OCI-LY1 (cell line): ENCODE measurements at regions not wholly inside any gene's neighbourhood (a gene's known extent, or its start where the extent isn't known, plus 50 kb on each side); places are given as distances from the start of the nearest gene placed in this dataset.

Source experiments
- H2AFZ ChIP-seq: fragments of 200-600 bp; sonication (generic), shearing (Covaris generic); 2 replicates; pipeline ENCODE4 v1.6.0; 2014; ENCODE audit warnings: antibody characterized with exemption, mild to moderate bottlenecking, low read length
- H3F3A ChIP-seq: fragments of 200-600 bp; sonication (generic), shearing (Covaris generic); 2 replicates; pipeline ENCODE4 v1.6.0; 2014; ENCODE audit warnings: mild to moderate bottlenecking, antibody characterized with exemption, low read length, moderate library complexity; ENCODE audit not compliant: insufficient read depth
- H3K27ac ChIP-seq: fragments of 200-600 bp; sonication (generic); 2 replicates; pipeline ENCODE4 v1.5.1; 2014; ENCODE audit warnings: low read length, mixed run types, mild to moderate bottlenecking, low read depth; ENCODE audit not compliant: poor library complexity, severe bottlenecking
- H3K27me3 ChIP-seq: fragments of 200-600 bp; sonication (generic); 2 replicates; pipeline ENCODE4 v1.6.0; 2014; ENCODE audit warnings: antibody characterized with exemption, mild to moderate bottlenecking, low read length, moderate library complexity; ENCODE audit not compliant: insufficient read depth
- H3K36me3 ChIP-seq: fragments of 200-600 bp; sonication (generic); 2 replicates; pipeline ENCODE4 v1.6.1; 2014; ENCODE audit warnings: mild to moderate bottlenecking, antibody characterized with exemption, low read length, moderate library complexity, mixed read lengths; ENCODE audit not compliant: insufficient read depth
- H3K4me1 ChIP-seq: fragments of 200-600 bp; sonication (generic); 2 replicates; pipeline ENCODE4 v1.5.1; 2014; ENCODE audit warnings: mild to moderate bottlenecking, low read length, moderate library complexity; ENCODE audit not compliant: insufficient read depth, severe bottlenecking
- H3K4me2 ChIP-seq: fragments of 200-600 bp; sonication (generic), shearing (Covaris generic); 2 replicates; pipeline ENCODE4 v1.6.1; 2014; ENCODE audit warnings: low read length
- H3K4me3 ChIP-seq: fragments of 200-600 bp; sonication (generic); 2 replicates; pipeline ENCODE4 v1.5.1; 2014; ENCODE audit warnings: low read length, low read depth, mild to moderate bottlenecking, mixed read lengths; ENCODE audit not compliant: poor library complexity, severe bottlenecking
- H3K79me2 ChIP-seq: fragments of 200-600 bp; shearing (Covaris generic); 2 replicates; pipeline ENCODE4 v1.6.1; 2016; ENCODE audit warnings: mixed run types, low read length, mixed read lengths; ENCODE audit not compliant: insufficient read depth
- H3K9ac ChIP-seq: fragments of 200-600 bp; sonication (generic), shearing (Covaris generic); 2 replicates; pipeline ENCODE4 v1.6.1; 2014; ENCODE audit warnings: mild to moderate bottlenecking, low read length, mixed read lengths
- H3K9me2 ChIP-seq: fragments of 200-600 bp; sonication (generic), shearing (Covaris generic); 2 replicates; pipeline ENCODE4 v1.6.1; 2014; ENCODE audit warnings: low read depth, mild to moderate bottlenecking, low read length, mixed read lengths
- H3K9me3 ChIP-seq: fragments of 200-600 bp; shearing (Covaris generic); 2 replicates; pipeline ENCODE4 v1.6.1; 2014; ENCODE audit warnings: low read length, mixed read lengths
- H4K20me1 ChIP-seq: fragments of 200-600 bp; sonication (generic), shearing (Covaris generic); 2 replicates; pipeline ENCODE4 v1.6.0; 2016; ENCODE audit warnings: mild to moderate bottlenecking, low read length; ENCODE audit not compliant: insufficient read depth
- EZH2 ChIP-seq: fragments of 200-600 bp; sonication (generic), shearing (Covaris generic); IDR thresholded peaks from 2 replicates; pipeline ENCODE4 v1.8.0; 2017; ENCODE audit warnings: borderline replicate concordance, mixed run types, mild to moderate bottlenecking, antibody characterized with exemption, low read length, moderate library complexity, mixed read lengths
- TF ChIP-seq, protein P1 (sequence below): fragments of 200-600 bp; sonication (generic), shearing (Covaris generic); IDR thresholded peaks from 2 replicates; pipeline ENCODE4 v1.5.1; 2017; ENCODE audit warnings: mild to moderate bottlenecking, antibody characterized with exemption, low read length, moderate library complexity, mixed read lengths

DNA sequence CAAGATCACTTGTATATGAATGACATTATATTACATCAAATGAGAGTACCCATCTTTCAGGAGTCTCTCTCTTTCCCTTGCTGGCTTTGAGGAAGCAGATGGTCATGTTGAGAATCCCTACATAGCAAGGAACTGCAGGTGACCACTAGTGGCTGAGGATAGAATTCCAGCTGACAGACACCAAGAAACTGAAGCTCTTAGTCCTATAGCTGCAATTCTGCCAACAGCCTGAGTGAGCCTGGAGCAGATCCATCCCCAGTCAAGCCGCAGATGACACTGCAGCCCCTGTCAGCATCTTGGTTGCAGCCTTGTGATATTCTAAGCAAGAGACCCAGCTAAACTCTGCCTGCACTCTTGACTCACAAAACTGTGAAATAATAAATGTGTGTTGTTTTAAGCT, 531.5 kb downstream of the CSNK1G3 start:
- Histone ChIP-seq H3K36me3 (no peaks in the 10 kb centered on the region), H3F3A (no peaks in the 10 kb centered on the region), H3K9me3 (0 out of 2 replicates have a peak, but pooled peaks cover 2% of the 10 kb centered on the region), H3K4me3 (no peak overlapping the region), H3K4me1 (peaks cover 13% of the 10 kb centered on the region), H3K9me2 (no peaks in the 10 kb centered on the region), H4K20me1 (no peaks in the 10 kb centered on the region), H3K27me3 (no peaks in the 10 kb centered on the region), H3K4me2 (no peak overlapping the region), H3K27ac (no peak overlapping the region), H3K9ac (no peak overlapping the region), H3K79me2 (no peaks in the 10 kb centered on the region), H2AFZ (no peak overlapping the region)
- TF ChIP-seq, protein P1, sequence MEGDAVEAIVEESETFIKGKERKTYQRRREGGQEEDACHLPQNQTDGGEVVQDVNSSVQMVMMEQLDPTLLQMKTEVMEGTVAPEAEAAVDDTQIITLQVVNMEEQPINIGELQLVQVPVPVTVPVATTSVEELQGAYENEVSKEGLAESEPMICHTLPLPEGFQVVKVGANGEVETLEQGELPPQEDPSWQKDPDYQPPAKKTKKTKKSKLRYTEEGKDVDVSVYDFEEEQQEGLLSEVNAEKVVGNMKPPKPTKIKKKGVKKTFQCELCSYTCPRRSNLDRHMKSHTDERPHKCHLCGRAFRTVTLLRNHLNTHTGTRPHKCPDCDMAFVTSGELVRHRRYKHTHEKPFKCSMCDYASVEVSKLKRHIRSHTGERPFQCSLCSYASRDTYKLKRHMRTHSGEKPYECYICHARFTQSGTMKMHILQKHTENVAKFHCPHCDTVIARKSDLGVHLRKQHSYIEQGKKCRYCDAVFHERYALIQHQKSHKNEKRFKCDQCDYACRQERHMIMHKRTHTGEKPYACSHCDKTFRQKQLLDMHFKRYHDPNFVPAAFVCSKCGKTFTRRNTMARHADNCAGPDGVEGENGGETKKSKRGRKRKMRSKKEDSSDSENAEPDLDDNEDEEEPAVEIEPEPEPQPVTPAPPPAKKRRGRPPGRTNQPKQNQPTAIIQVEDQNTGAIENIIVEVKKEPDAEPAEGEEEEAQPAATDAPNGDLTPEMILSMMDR: peak; percentile 26; the same call in 1 of the 2 replicates
- TF ChIP-seq EZH2: no peak

DNA sequence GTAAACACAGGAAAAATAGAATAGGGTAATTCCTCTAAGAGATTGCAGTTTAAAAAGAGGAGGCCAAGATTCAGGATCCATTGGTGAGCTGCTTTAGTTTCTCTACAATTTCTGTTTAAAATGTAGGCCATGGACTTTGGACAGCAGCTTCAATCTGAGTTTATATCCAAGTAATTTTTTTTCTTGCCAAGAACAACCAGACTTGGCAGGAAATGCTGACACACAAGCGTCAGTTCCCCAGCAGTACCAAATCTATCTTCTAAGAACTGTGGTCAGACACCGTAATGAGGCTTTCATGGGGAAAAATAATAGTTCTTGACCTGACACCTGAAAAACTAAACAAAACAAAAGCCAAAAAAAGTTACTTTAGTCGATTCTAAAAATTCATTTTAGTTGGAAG, 528.8 kb downstream of the CSNK1G3 start:
- Histone ChIP-seq H3F3A (no peaks in the 10 kb centered on the region), H3K9me2 (no peaks in the 10 kb centered on the region), H3K4me1 (peaks cover 21% of the 10 kb centered on the region), H3K27ac (no peak overlapping the region), H3K79me2 (no peaks in the 10 kb centered on the region), H3K4me2 (no peak overlapping the region), H3K27me3 (no peaks in the 10 kb centered on the region), H3K9me3 (0 out of 2 replicates have a peak, but pooled peaks cover 2% of the 10 kb centered on the region), H4K20me1 (no peaks in the 10 kb centered on the region), H3K4me3 (no peak overlapping the region), H3K9ac (no peak overlapping the region), H3K36me3 (no peaks in the 10 kb centered on the region), H2AFZ (no peak overlapping the region)
- no peak for TF ChIP-seq EZH2
- TF ChIP-seq, protein P1: no peak

DNA sequence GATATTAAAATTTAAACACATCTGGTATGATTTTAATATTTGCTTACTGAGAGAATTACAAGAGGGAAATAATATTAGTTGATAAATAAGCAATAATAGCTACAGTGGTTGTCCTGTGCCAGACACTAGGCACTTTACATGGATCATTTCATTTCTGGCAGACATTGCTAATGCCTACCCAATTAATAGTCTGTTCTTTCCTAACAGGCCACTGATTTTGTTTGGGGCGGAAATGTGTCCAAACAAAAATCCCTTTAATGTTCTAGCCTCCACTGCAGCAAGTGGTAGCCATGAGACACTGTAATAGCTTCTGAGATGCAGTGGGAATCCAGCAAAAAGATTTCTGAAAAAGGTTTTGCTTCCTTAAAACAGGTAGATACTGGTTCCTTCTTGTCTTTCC, 527.4 kb downstream of the CSNK1G3 start:
- H2AFZ ChIP-seq: no peak overlapping the region
- H3K9me3 ChIP-seq: 0 out of 2 replicates have a peak, but pooled peaks cover 2% of the 10 kb centered on the region
- no peak overlapping the region for H3K4me3 ChIP-seq
- H3K36me3 ChIP-seq: no peaks in the 10 kb centered on the region
- TF ChIP-seq EZH2: no peak
- TF ChIP-seq, protein P1: no peak
- no peaks in the 10 kb centered on the region for H3K9me2 ChIP-seq
- no peaks in the 10 kb centered on the region for H3F3A ChIP-seq
- H3K4me2 ChIP-seq: no peak overlapping the region
- H3K4me1 ChIP-seq: peaks cover 27% of the 10 kb centered on the region
- no peaks in the 10 kb centered on the region for H3K79me2 ChIP-seq
- H3K27ac ChIP-seq: no peak overlapping the region
- H3K9ac ChIP-seq: no peak overlapping the region
- H4K20me1 ChIP-seq: no peaks in the 10 kb centered on the region
- no peaks in the 10 kb centered on the region for H3K27me3 ChIP-seq
